IMR-90 (cell line): ENCODE measurements at regions not wholly inside any gene's neighbourhood (a gene's known extent, or its start where the extent isn't known, plus 50 kb on each side); places are given as distances from the start of the nearest gene placed in this dataset.

Source experiments
- MAZ ChIP-seq: IDR thresholded peaks from 2 replicates; pipeline ENCODE4 v1.6.1; 2012; ENCODE audit warnings: low read depth, mild to moderate bottlenecking, low read length, improper control_type of control experiment, moderate library complexity, borderline replicate concordance
- SMC3 ChIP-seq: fragments of 150-350 bp; IDR thresholded peaks from 2 replicates; pipeline ENCODE4 v1.6.1; 2016; ENCODE audit warnings: low read depth, mild to moderate bottlenecking, antibody characterized with exemption, low read length, moderate library complexity
- TF ChIP-seq, protein P1 (sequence below): conservative IDR thresholded peaks from 2 replicates; pipeline ENCODE4 v1.5.1; 2012; ENCODE audit warnings: mild to moderate bottlenecking, low read depth, low read length, improper control_type of control experiment

GRCh38 chr13:74372511-74372910, 238.3 kb upstream of the KLF12 start:
- no peak for TF ChIP-seq MAZ
- TF ChIP-seq, protein P1, sequence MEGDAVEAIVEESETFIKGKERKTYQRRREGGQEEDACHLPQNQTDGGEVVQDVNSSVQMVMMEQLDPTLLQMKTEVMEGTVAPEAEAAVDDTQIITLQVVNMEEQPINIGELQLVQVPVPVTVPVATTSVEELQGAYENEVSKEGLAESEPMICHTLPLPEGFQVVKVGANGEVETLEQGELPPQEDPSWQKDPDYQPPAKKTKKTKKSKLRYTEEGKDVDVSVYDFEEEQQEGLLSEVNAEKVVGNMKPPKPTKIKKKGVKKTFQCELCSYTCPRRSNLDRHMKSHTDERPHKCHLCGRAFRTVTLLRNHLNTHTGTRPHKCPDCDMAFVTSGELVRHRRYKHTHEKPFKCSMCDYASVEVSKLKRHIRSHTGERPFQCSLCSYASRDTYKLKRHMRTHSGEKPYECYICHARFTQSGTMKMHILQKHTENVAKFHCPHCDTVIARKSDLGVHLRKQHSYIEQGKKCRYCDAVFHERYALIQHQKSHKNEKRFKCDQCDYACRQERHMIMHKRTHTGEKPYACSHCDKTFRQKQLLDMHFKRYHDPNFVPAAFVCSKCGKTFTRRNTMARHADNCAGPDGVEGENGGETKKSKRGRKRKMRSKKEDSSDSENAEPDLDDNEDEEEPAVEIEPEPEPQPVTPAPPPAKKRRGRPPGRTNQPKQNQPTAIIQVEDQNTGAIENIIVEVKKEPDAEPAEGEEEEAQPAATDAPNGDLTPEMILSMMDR = no peak
- TF ChIP-seq SMC3 = no peak
